ENCODE measurements at regions not wholly inside any gene's neighbourhood (a gene's known extent, or its start where the extent isn't known, plus 50 kb on each side); places are given as distances from the start of the nearest gene placed in this dataset.

DNA sequence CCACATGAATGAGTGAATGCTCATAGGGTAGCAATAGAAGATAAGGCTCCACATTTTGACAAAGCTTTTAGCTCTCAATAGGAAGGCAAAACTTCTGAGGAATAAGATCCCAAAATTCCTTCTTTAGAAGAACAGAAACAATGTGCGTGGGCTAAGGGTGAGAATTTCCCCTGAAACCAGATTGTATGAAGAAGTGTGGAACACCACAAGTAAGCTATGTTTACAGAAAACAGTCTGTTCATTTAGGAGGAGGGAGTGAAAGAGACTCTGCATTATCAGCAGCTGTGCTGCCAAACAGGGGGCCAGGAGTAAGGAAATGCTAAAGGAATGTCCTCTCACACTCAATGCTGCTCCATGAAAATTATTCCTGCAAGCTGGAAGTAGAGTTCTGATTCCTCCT, 851.6 kb downstream of the CENPC start:
- TF ChIP-seq EP300 (IDR thresholded peaks at IDR 0.05) = no peak
- TF ChIP-seq, protein P1, sequence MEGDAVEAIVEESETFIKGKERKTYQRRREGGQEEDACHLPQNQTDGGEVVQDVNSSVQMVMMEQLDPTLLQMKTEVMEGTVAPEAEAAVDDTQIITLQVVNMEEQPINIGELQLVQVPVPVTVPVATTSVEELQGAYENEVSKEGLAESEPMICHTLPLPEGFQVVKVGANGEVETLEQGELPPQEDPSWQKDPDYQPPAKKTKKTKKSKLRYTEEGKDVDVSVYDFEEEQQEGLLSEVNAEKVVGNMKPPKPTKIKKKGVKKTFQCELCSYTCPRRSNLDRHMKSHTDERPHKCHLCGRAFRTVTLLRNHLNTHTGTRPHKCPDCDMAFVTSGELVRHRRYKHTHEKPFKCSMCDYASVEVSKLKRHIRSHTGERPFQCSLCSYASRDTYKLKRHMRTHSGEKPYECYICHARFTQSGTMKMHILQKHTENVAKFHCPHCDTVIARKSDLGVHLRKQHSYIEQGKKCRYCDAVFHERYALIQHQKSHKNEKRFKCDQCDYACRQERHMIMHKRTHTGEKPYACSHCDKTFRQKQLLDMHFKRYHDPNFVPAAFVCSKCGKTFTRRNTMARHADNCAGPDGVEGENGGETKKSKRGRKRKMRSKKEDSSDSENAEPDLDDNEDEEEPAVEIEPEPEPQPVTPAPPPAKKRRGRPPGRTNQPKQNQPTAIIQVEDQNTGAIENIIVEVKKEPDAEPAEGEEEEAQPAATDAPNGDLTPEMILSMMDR (IDR thresholded peaks at IDR 0.05) = no peak

All from esophagus muscularis mucosa (tissue), 3 donors.